BJ (cell line): ENCODE measurements at regions not wholly inside any gene's neighbourhood (a gene's known extent, or its start where the extent isn't known, plus 50 kb on each side); places are given as distances from the start of the nearest gene placed in this dataset.

ENCODE experiments used
- CTCF ChIA-PET: fragments of 350-600 bp; formaldehyde crosslinking; extraction: SDS; loops from one replicate; lab custom pipeline; 2021; ENCODE audit warnings: antibody characterized with exemption, inconsistent platforms; lab: Yijun Ruan, JAX
- POLR2A ChIA-PET: fragments of 300-600 bp; sonication (Branson Sonifier 250); formaldehyde crosslinking; extraction: SDS; loops from one replicate; lab custom pipeline; 2021; ENCODE audit warnings: antibody characterized with exemption; lab: Charles Lee
- DNase-seq: peaks from one replicate; pipeline ENCODE4 v3.0.0-alpha.2; 2011; ENCODE audit warnings: low read depth
- H3K27me3 ChIP-seq: 2 replicates; pipeline ENCODE4 v1.6.0; 2011; ENCODE audit warnings: low read length; ENCODE audit not compliant: control insufficient read depth, insufficient read depth
- H3K36me3 ChIP-seq: 2 replicates; pipeline ENCODE4 v1.5.1; 2011; ENCODE audit warnings: low read length; ENCODE audit not compliant: control insufficient read depth, insufficient read depth
- H3K4me3 ChIP-seq: 2 replicates; pipeline ENCODE4 v1.5.1; 2011; ENCODE audit warnings: low read depth, mild to moderate bottlenecking, control low read depth, low read length
- CTCF ChIP-seq: IDR thresholded peaks from 2 replicates; pipeline ENCODE4 v1.5.1; 2011; ENCODE audit warnings: low read depth, mild to moderate bottlenecking, control low read depth, inconsistent platforms, low read length, moderate library complexity; ENCODE audit not compliant: insufficient read depth

DNA sequence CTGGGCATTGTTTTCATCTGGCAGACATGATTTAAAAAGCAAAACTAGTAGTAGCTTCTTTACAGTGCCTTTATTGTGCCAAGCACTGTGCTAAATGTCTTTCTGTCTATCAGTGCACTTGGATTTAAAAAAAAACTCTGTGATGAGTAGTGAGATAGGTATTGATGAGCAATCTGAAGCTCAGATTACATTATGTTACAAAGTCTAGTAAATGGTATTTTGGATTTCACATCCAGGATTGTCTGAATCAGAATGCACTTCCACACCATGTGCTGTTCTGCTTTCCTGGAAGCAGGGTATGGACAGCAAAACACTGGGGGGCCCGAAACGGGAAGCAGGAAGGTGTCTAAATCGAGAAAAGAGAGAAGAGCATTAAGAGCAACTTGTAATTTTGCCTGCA, 103.4 kb upstream of the CCN2 start:
- no peak for TF ChIP-seq CTCF
- Histone ChIP-seq H3K4me3 (no peak overlapping the region), H3K36me3 (no peaks in the 10 kb centered on the region), H3K27me3 (no peaks in the 10 kb centered on the region)
- CTCF ChIA-PET: no interaction called here
- POLR2A ChIA-PET: interaction anchor here (0.6 kb wide), 1 partner anchor 103 kb away, joined by 3 read pairs; the partner anchor contains the start of gene CCN2
- no peak for DNase-seq

- H3K4me3 ChIP-seq: no peak overlapping the region
- DNase-seq: no peak
- H3K27me3 ChIP-seq: no peaks in the 10 kb centered on the region
- POLR2A ChIA-PET: interaction anchor here (0.8 kb wide), 1 partner anchor 47 kb away, joined by 3 read pairs; no protein-coding TSS in a partner anchor
- no peak for TF ChIP-seq CTCF
- CTCF ChIA-PET: no interaction called here
- no peaks in the 10 kb centered on the region for H3K36me3 ChIP-seq
These were observed 102.3 kb upstream of the CCN2 start for GRCh38 chr6:132053511-132053910.

DNA sequence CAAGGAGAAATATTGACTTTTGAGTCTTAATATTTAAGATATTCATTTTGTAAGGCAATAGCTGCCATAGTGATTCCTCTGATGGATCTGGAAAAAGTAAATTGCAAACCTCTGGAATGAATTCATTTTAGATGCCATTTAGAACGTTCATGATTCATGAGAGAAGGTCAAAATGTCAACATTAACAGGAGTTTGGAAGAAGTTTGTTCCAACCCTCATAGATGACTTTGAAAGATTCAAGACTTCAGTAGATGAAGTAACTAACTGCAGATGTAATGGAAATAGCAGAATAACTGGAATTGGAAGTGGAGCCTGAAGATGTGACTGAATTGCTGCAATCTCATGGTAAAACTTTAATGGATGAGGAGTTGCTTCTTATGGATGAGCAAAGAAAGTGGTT, 100.9 kb upstream of the CCN2 start:
- no peaks in the 10 kb centered on the region for H3K36me3 ChIP-seq
- H3K4me3 ChIP-seq: no peak overlapping the region
- ChIA-PET POLR2A (no interaction called here), CTCF (interaction anchor here (0.6 to 1.9 kb wide), 5 partner anchors 9 to 449 kb away, joined by 3 to 5 read pairs (median 3); no protein-coding TSS in a partner anchor)
- DNase-seq: no peak
- no peak for TF ChIP-seq CTCF
- no peaks in the 10 kb centered on the region for H3K27me3 ChIP-seq

- CTCF ChIA-PET: interaction anchor here (0.8 kb wide), 1 partner anchor 14 kb away, joined by 3 read pairs; no protein-coding TSS in a partner anchor
These were observed 94.7 kb upstream of the CCN2 start for GRCh38 chr6:132045877-132046276.

DNA sequence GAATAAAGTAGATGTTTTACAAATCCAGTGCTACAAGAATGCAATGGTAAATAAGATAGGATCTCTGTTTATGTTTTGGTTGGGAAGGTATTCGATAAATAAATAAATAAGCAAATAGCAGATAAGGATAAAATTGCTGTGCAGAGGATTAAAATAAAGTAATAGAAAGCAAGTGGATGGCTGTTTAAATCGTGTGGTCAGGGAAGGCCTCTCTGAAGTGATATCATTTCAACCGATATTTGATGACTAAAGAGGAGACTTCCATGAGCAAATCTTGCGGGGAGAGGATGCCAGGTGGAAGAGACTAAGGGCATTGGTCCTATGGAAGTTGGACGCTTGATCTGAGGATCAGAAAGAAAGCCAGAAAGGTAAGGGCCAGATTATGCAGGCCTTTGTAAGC, 92.0 kb upstream of the CCN2 start:
- H3K36me3 ChIP-seq: no peaks in the 10 kb centered on the region
- H3K4me3 ChIP-seq: no peak overlapping the region
- DNase-seq: no peak
- H3K27me3 ChIP-seq: no peaks in the 10 kb centered on the region
- ChIA-PET CTCF (no interaction called here), POLR2A (no interaction called here)
- no peak for TF ChIP-seq CTCF

More at GRCh38 chr6:132045877-132046276, 94.7 kb upstream of the CCN2 start:
- no peaks in the 10 kb centered on the region for H3K36me3 ChIP-seq
- DNase-seq: no peak
- H3K4me3 ChIP-seq: no peak overlapping the region
- no peak for TF ChIP-seq CTCF
- no peaks in the 10 kb centered on the region for H3K27me3 ChIP-seq
- POLR2A ChIA-PET: interaction anchor here (0.5 kb wide), 1 partner anchor 97 kb away, joined by 3 read pairs; no protein-coding TSS in a partner anchor
